Uterus (tissue), 3 donors: ENCODE measurements at regions not wholly inside any gene's neighbourhood (a gene's known extent, or its start where the extent isn't known, plus 50 kb on each side); places are given as distances from the start of the nearest gene placed in this dataset. TPM values are rescaled to one million over a fixed set of nuclear protein-coding genes. Genes with fewer than 3 reads are reported as not detected.
A peak's percentile ranks its signal among the peaks of the same experiment; 100 is the strongest.

ENCODE experiments used
- DNase-seq, 2 donors: peaks; one replicate each; pipeline ENCODE4 v3.0.0-alpha.2; 2019 to 2020
- H3K27ac ChIP-seq, 2 donors: fragments of 200-600 bp; sonication (generic); 1 replicate in 1 of 2; 2 replicates in 1 of 2; pipeline ENCODE4 v1.5.1; 2016 to 2018
- H3K27me3 ChIP-seq, 2 donors: fragments of 200-600 bp; sonication (generic); one replicate each; pipeline ENCODE4 v1.5.1; 2018 to 2019; ENCODE audit warnings: control low read depth in 1 of 2
- H3K36me3 ChIP-seq, 2 donors: fragments of 200-600 bp; sonication (generic); one replicate each; pipeline ENCODE4 v1.5.1; 2019; ENCODE audit warnings: control low read depth in 1 of 2
- H3K4me1 ChIP-seq, 2 donors: fragments of 200-600 bp; sonication (generic); one replicate each; pipeline ENCODE4 v1.5.1; 2018 to 2019; ENCODE audit warnings: control low read depth in 1 of 2
- H3K4me3 ChIP-seq, 2 donors: fragments of 200-600 bp; sonication (generic); 1 replicate in 1 of 2; 2 replicates in 1 of 2; pipeline ENCODE4 v1.5.1; 2018 to 2019; ENCODE audit warnings: mild to moderate bottlenecking in 1 of 2
- H3K9me3 ChIP-seq, 2 donors: fragments of 200-600 bp; sonication (generic); one replicate each; pipeline ENCODE4 v1.5.1; 2019; ENCODE audit warnings: control low read depth in 1 of 2
- POLR2A ChIP-seq, 2 donors: fragments of 450-650 bp; IDR thresholded peaks; one replicate each; pipeline ENCODE4 v1.6.1; 2016; ENCODE audit warnings: antibody characterized with exemption in 2 of 2, mild to moderate bottlenecking in 1 of 2, moderate library complexity in 1 of 2
- intact Hi-C: fragments of 100-400 bp; cut with DNase I; formaldehyde crosslinking; loops from one replicate; pipeline ENCODE4 v1.15.1; 2023; ENCODE audit warnings: low total_unique reads
- small RNA-seq: library from RNA; depleted of rRNA; stranded (forward); fragments of <200 nt; gene quantifications from one replicate; pipeline ENCODE3, GENCODE V24; 2016
- TF ChIP-seq, protein P1 (sequence below), 4 experiments: fragments of 200-600 bp in 2 of 4; fragments of 450-650 bp in 2 of 4; sonication (generic) in 2 of 4; IDR thresholded peaks; one replicate each; pipeline ENCODE4 v1.5.1; 2016 to 2019; ENCODE audit warnings: antibody characterized with exemption in 4 of 4, mild to moderate bottlenecking in 2 of 4, moderate library complexity in 1 of 4
- donor health status: DM: yes; HTN: yes; CAD: no.

DNA sequence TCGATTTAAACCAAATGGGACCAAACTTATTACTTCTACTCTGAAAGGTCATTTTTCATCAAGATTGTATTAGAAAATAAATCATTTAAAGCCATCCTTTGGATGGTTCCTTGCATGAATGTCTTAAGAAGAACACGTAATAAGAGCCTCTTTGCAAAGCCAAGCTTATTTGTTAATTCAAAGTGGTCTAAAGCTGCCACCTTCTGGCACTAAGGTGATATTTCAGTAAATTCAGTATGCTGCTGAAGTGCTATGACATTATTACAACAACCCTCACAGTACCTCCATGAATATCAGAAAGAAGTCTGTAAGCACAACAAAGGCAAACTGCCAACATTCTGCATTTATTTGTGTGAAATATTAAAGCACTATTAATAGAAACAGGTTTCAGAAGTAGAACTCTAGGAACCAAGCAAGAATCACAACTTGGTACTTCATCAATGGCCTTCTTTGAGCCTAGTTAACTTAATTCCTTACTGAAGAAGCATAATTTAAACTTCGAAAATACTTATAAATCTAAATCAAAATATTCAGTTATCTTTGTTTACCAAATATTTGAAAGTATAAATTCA lies 53.1 kb upstream of the TYRP1 start:
- no peaks in the 10 kb centered on the region for H3K27me3 ChIP-seq
- H3K4me1 ChIP-seq: no peaks in the 10 kb centered on the region
- no peaks in the 10 kb centered on the region for H3K9me3 ChIP-seq
- no peak for DNase-seq
- intact Hi-C loops: no loop called here
- no peak overlapping the region for H3K27ac ChIP-seq
- TF ChIP-seq, protein P1, sequence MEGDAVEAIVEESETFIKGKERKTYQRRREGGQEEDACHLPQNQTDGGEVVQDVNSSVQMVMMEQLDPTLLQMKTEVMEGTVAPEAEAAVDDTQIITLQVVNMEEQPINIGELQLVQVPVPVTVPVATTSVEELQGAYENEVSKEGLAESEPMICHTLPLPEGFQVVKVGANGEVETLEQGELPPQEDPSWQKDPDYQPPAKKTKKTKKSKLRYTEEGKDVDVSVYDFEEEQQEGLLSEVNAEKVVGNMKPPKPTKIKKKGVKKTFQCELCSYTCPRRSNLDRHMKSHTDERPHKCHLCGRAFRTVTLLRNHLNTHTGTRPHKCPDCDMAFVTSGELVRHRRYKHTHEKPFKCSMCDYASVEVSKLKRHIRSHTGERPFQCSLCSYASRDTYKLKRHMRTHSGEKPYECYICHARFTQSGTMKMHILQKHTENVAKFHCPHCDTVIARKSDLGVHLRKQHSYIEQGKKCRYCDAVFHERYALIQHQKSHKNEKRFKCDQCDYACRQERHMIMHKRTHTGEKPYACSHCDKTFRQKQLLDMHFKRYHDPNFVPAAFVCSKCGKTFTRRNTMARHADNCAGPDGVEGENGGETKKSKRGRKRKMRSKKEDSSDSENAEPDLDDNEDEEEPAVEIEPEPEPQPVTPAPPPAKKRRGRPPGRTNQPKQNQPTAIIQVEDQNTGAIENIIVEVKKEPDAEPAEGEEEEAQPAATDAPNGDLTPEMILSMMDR (IDR thresholded peaks at IDR 0.05): peak in 2 of 4 experiments; percentile 15 to 35
- TF ChIP-seq POLR2A (IDR thresholded peaks at IDR 0.05): no peak
- no peaks in the 10 kb centered on the region for H3K36me3 ChIP-seq
- H3K4me3 ChIP-seq: no peak overlapping the region

DNA sequence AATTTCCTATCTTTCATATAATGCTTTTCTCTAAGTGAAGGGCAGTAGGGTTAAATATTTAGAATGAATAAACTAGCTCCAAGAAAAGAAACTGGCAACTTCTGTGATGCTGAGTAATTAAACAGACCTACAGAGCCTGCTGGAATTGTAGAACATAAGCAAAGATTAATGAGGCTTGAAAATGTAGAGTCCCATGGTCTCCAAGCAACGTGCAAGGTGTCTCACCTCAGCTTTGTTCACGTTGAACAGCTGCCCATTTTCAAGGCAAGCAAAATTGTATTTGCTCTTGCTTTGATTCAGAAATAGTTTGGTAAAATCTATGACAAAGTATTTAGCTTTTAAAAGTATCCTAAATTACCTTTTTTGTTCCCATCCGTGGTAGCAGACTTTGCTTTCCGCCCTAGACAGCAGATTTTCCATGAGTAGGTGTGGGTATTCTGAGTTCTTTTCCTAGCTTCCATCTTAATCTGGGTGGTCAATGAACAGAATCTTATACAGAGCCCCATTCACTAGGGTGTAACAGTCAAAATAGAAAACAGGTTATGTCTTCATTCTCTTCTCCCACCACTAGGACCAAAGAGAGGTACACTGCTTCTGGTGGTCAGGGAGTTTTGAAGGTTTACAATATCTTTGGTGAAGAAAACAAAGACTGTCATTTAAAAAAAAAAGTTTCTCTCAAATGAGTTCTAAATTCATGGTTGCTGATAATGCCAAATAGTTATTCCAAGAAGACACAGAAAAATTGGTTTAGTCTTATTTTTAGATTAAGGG lies 52.1 kb upstream of the TYRP1 start:
- H3K36me3 ChIP-seq: no peaks in the 10 kb centered on the region
- intact Hi-C loops: no loop called here
- no peaks in the 10 kb centered on the region for H3K9me3 ChIP-seq
- no peak overlapping the region for H3K4me3 ChIP-seq
- no peaks in the 10 kb centered on the region for H3K27me3 ChIP-seq
- no peaks in the 10 kb centered on the region for H3K4me1 ChIP-seq
- DNase-seq: no peak
- H3K27ac ChIP-seq: no peak overlapping the region
- TF ChIP-seq POLR2A (IDR thresholded peaks at IDR 0.05): no peak
- TF ChIP-seq, protein P1 (IDR thresholded peaks at IDR 0.05): no peak

Small RNAs in the stretch of these regions (small RNA-seq; reads per million reads assigned to genes)
- gene AL161788.1: not detected
- gene AL162413.1: not detected
- not detected for gene AL592227.1
- not detected for gene RNU2-47P
